Panc1 (cell line): ENCODE measurements at regions not wholly inside any gene's neighbourhood (a gene's known extent, or its start where the extent isn't known, plus 50 kb on each side); places are given as distances from the start of the nearest gene placed in this dataset.

Experiments
- POLR2AphosphoS5 ChIP-seq: IDR thresholded peaks from 2 replicates; pipeline ENCODE4 v1.6.1; 2012; ENCODE audit warnings: mild to moderate bottlenecking, low read depth, low read length, moderate library complexity
- SIN3A ChIP-seq: IDR thresholded peaks from 2 replicates; pipeline ENCODE4 v1.6.1; 2012; ENCODE audit warnings: low read depth, mild to moderate bottlenecking, low read length, moderate library complexity, borderline replicate concordance; ENCODE audit not compliant: insufficient read depth
- TCF7L2 ChIP-seq: IDR thresholded peaks from 2 replicates; pipeline ENCODE4 v1.6.1; 2011; ENCODE audit warnings: mild to moderate bottlenecking, low read depth, low read length, inconsistent platforms
- TF ChIP-seq, protein P1 (sequence below): fragments of 450-650 bp; IDR thresholded peaks from 2 replicates; pipeline ENCODE4 v1.5.1; 2017; ENCODE audit warnings: mild to moderate bottlenecking
- TF ChIP-seq, protein P2 (sequence below), 2 experiments: IDR thresholded peaks; 2 replicates each; pipeline ENCODE4 v1.6.1; 2011 to 2012; ENCODE audit warnings: low read depth in 2 of 2, control low read depth in 1 of 2, low read length in 1 of 2, mild to moderate bottlenecking in 1 of 2, moderate library complexity in 1 of 2; ENCODE audit not compliant: insufficient read depth in 1 of 2

DNA sequence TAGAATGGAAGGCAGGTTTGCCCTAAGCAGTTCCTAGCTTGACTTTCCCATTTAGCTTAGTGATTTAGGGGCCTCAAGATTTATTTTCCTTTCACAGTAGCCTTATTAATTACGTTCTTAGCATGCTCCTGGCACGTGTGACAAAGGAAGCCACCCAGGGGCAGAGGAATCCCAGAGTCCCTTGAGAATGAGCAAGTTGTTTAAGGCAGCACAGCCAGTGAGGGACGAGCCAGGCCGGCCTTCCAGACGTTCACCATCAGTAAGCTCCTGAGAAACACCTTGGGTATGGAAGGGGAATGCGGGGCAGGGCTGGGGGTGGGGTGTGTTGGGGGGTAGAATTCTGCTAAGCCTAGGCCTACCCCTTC, 76.3 kb downstream of the SOWAHC start:
- TF ChIP-seq, protein P1, sequence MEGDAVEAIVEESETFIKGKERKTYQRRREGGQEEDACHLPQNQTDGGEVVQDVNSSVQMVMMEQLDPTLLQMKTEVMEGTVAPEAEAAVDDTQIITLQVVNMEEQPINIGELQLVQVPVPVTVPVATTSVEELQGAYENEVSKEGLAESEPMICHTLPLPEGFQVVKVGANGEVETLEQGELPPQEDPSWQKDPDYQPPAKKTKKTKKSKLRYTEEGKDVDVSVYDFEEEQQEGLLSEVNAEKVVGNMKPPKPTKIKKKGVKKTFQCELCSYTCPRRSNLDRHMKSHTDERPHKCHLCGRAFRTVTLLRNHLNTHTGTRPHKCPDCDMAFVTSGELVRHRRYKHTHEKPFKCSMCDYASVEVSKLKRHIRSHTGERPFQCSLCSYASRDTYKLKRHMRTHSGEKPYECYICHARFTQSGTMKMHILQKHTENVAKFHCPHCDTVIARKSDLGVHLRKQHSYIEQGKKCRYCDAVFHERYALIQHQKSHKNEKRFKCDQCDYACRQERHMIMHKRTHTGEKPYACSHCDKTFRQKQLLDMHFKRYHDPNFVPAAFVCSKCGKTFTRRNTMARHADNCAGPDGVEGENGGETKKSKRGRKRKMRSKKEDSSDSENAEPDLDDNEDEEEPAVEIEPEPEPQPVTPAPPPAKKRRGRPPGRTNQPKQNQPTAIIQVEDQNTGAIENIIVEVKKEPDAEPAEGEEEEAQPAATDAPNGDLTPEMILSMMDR, result no peak
- TF ChIP-seq POLR2AphosphoS5, result no peak
- TF ChIP-seq, protein P2, sequence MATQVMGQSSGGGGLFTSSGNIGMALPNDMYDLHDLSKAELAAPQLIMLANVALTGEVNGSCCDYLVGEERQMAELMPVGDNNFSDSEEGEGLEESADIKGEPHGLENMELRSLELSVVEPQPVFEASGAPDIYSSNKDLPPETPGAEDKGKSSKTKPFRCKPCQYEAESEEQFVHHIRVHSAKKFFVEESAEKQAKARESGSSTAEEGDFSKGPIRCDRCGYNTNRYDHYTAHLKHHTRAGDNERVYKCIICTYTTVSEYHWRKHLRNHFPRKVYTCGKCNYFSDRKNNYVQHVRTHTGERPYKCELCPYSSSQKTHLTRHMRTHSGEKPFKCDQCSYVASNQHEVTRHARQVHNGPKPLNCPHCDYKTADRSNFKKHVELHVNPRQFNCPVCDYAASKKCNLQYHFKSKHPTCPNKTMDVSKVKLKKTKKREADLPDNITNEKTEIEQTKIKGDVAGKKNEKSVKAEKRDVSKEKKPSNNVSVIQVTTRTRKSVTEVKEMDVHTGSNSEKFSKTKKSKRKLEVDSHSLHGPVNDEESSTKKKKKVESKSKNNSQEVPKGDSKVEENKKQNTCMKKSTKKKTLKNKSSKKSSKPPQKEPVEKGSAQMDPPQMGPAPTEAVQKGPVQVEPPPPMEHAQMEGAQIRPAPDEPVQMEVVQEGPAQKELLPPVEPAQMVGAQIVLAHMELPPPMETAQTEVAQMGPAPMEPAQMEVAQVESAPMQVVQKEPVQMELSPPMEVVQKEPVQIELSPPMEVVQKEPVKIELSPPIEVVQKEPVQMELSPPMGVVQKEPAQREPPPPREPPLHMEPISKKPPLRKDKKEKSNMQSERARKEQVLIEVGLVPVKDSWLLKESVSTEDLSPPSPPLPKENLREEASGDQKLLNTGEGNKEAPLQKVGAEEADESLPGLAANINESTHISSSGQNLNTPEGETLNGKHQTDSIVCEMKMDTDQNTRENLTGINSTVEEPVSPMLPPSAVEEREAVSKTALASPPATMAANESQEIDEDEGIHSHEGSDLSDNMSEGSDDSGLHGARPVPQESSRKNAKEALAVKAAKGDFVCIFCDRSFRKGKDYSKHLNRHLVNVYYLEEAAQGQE (IDR thresholded peaks at IDR 0.05; ENCODE audit: insufficient read depth in 1 of 2, low read depth in 2 of 2, low read length in 1 of 2), result no peak
- no peak for TF ChIP-seq TCF7L2
- TF ChIP-seq SIN3A, result no peak
